Bronchial epithelial cell (primary cell): ENCODE measurements at regions not wholly inside any gene's neighbourhood (a gene's known extent, or its start where the extent isn't known, plus 50 kb on each side); places are given as distances from the start of the nearest gene placed in this dataset.

Source experiments
- DNase-seq: peaks from one replicate; pipeline ENCODE4 v3.0.0-alpha.2; 2010; ENCODE audit warnings: low read depth
- FAIRE-seq: peaks from 2 replicates; lab custom pipeline; 2011; peaks lifted over from hg19 to GRCh38; lab: Jason Lieb, UNC
- H3K27me3 ChIP-seq: 2 replicates; pipeline ENCODE4 v1.5.1; 2011; ENCODE audit warnings: low read length; ENCODE audit not compliant: control insufficient read depth, insufficient read depth
- H3K36me3 ChIP-seq: 2 replicates; pipeline ENCODE4 v1.5.1; 2011; ENCODE audit warnings: low read length; ENCODE audit not compliant: control insufficient read depth, insufficient read depth
- H3K4me3 ChIP-seq: 2 replicates; pipeline ENCODE4 v1.5.1; 2011; ENCODE audit warnings: mild to moderate bottlenecking, low read depth, low read length, control low read depth
- TF ChIP-seq, protein P1 (sequence below): IDR thresholded peaks from 2 replicates; pipeline ENCODE4 v1.5.1; 2011; ENCODE audit warnings: mild to moderate bottlenecking, moderate library complexity, low read length, control low read depth, inconsistent platforms; ENCODE audit not compliant: insufficient read depth, severe bottlenecking

DNA sequence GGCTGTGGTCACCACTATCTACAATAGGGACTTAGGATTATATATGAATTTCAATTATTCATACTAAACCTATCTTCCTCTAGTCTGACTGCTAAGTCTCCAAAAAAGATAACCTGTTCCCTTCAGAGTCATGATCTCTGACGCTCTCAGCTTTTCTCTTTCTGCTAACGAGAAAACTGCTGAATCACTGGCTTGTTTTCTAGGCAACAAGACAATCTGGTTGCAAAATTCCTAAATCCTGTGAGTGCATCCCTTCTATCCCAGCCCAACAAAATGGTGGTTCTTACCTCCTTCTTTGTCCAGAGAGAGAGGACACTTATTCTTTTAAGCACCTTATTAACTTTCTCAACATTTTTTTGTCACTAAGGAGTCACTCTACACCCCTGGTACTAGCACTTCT lies 312.3 kb upstream of the PKDCC start:
- no peak overlapping the region for H3K4me3 ChIP-seq
- FAIRE-seq: no peak

DNA sequence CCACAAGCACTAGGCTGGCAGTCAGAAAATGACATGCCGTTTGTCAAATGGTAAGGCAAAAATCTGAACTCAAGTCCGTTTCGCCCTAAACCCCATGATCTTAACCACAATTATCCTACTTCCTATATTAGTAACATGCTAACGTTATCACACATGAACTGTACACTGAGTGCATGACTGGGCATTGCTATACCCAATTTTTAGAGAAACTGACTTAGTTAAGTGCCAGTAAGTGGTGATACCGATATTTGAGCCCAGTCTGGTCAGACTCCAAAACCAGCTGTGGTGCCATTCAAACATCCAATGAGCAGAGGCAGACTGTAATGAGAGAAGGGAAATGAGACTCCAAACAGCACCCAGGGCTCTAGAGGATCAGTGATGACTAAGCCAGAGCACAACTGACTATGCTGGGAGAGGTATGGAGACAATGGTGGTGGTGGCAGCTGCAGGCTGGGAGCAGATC lies 311.7 kb upstream of the PKDCC start:
- Histone ChIP-seq H3K27me3 (no peaks in the 10 kb centered on the region), H3K36me3 (no peaks in the 10 kb centered on the region), H3K4me3 (no peak overlapping the region)
- peak; percentile 58 for FAIRE-seq
- TF ChIP-seq, protein P1, sequence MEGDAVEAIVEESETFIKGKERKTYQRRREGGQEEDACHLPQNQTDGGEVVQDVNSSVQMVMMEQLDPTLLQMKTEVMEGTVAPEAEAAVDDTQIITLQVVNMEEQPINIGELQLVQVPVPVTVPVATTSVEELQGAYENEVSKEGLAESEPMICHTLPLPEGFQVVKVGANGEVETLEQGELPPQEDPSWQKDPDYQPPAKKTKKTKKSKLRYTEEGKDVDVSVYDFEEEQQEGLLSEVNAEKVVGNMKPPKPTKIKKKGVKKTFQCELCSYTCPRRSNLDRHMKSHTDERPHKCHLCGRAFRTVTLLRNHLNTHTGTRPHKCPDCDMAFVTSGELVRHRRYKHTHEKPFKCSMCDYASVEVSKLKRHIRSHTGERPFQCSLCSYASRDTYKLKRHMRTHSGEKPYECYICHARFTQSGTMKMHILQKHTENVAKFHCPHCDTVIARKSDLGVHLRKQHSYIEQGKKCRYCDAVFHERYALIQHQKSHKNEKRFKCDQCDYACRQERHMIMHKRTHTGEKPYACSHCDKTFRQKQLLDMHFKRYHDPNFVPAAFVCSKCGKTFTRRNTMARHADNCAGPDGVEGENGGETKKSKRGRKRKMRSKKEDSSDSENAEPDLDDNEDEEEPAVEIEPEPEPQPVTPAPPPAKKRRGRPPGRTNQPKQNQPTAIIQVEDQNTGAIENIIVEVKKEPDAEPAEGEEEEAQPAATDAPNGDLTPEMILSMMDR: no peak
- peak; percentile 67 for DNase-seq

More for the DNA sequence above, 312.3 kb upstream of the PKDCC start:
- Histone ChIP-seq H3K36me3 (no peaks in the 10 kb centered on the region), H3K27me3 (no peaks in the 10 kb centered on the region)
- TF ChIP-seq, protein P1: no peak
- DNase-seq: no peak

DNA sequence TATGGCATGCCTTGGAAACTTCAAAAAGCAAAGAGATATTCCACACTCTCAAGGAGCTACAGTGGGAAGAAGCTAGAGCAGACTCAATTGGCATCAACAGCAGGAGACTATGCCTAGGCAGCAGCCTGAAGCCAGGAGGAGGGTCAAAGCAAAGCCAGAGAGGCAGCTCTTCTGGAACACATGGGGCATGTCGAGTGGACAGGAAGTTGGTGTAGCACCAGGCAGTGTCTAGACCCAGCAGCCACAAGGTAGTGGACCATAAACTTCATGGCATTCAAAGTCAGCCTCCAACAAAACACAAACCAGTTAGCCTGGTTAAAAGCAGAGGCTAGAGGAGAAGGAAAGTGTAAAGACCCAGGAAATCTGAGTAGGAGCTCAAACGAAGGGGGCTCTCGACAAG lies 311.2 kb upstream of the PKDCC start:
- FAIRE-seq (no peak), DNase-seq (no peak)
- no peaks in the 10 kb centered on the region for H3K36me3 ChIP-seq
- no peak overlapping the region for H3K4me3 ChIP-seq
- TF ChIP-seq, protein P1: no peak
- H3K27me3 ChIP-seq: no peaks in the 10 kb centered on the region

DNA sequence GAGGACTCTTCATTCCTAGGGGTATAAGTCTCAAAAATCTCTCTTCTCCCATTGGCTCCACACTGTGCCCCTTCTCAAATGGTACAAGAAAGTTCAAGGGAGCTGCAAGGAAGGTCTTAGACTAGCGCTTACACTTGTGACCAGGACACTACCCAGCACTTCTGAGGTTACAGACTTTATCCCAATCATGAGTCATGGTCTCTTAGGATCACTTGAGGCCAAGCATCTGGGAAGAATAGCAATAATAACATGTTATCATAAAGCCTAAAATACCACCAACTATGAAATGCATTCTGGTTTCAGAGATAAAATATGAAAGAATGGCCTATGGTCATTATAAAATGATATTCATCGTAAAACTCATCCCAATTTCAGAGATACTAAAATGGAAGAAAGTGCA lies 309.9 kb upstream of the PKDCC start:
- Histone ChIP-seq H3K27me3 (no peaks in the 10 kb centered on the region), H3K36me3 (no peaks in the 10 kb centered on the region), H3K4me3 (no peak overlapping the region)
- FAIRE-seq (no peak), DNase-seq (no peak)
- TF ChIP-seq, protein P1: no peak

DNA sequence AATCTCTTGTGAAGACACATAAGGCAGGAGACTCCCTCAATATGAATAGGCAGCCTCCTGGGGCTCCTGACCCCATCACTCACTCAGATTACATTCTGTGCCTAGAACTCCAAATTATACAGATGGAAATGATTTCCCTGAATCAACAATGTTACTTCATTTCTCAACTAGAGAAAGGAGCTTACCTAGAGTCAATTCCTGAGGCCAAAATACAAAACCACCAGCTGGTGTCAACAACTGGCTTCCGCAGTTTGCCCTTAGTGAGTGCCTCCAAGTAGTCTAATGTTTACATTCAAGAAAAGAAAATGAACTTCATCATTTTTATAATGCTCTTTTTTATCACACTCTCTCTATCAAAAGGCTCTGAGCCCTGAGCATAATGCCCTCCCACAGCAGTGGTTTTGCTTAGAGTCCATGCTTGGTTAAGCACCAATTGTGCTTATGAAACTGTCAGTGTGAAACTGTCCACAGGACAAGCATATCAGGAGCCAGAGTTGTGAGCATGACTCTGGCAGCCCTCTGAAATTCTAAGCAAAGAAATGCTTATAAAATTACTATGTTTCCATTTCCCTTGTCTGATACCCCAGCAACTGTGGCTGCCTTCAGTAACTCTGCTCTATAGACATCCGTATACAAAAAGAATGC lies 305.7 kb upstream of the PKDCC start:
- no peak for FAIRE-seq
- no peaks in the 10 kb centered on the region for H3K36me3 ChIP-seq
- no peaks in the 10 kb centered on the region for H3K27me3 ChIP-seq
- no peak for DNase-seq
- H3K4me3 ChIP-seq: no peak overlapping the region
- TF ChIP-seq, protein P1: no peak

DNA sequence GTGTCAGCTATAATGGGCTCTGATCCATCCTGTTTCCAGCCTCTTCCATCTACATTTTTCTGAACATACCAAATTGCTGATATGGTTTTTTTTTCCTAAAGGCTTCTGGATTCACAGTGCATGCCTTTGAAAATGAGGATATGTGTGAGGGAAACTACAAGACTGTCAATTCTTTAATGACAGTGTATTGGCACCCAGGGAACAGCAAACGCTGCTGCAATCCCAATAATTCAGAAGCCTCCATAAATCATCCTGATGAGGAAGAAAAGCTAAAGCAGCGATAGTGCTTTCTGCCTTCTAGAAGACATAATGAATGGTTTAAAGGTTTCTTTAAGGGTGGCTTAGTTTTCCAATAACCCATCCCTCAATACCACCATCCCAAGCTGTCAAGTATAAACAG lies 304.5 kb upstream of the PKDCC start:
- FAIRE-seq: no peak
- TF ChIP-seq, protein P1: no peak
- Histone ChIP-seq H3K36me3 (no peaks in the 10 kb centered on the region), H3K4me3 (no peak overlapping the region), H3K27me3 (no peaks in the 10 kb centered on the region)
- no peak for DNase-seq
